Keratinocyte (primary cell): ENCODE measurements at regions not wholly inside any gene's neighbourhood (a gene's known extent, or its start where the extent isn't known, plus 50 kb on each side); places are given as distances from the start of the nearest gene placed in this dataset.
"Not testable (repeated sequence)": the region's sequence is repeated elsewhere in the genome, so short reads cannot be mapped to it uniquely, and the experiment has no call there.

Source experiments
- DNase-seq: peaks from one replicate; pipeline ENCODE4 v3.0.0-alpha.2; 2011; ENCODE audit warnings: low read depth, missing footprints, low spot score
- FAIRE-seq: peaks from 2 replicates; lab custom pipeline; 2011; peaks lifted over from hg19 to GRCh38; lab: Jason Lieb, UNC
- H2AFZ ChIP-seq: 2 replicates; pipeline ENCODE4 v1.6.0; 2012; ENCODE audit warnings: low read length, control low read depth, inconsistent platforms; ENCODE audit not compliant: control insufficient read depth
- H3K27ac ChIP-seq: 2 replicates; pipeline ENCODE4 v1.5.1; 2011; ENCODE audit warnings: low read length; ENCODE audit not compliant: control insufficient read depth, insufficient read depth
- H3K27me3 ChIP-seq: 3 replicates; pipeline ENCODE4 v1.6.0; 2011; ENCODE audit warnings: low read length; ENCODE audit not compliant: control insufficient read depth, insufficient read depth; ENCODE audit errors: extremely low read depth
- H3K36me3 ChIP-seq, 2 experiments: 2 replicates in 1 of 2; 3 replicates in 1 of 2; pipeline ENCODE4 v1.5.1; 2011; ENCODE audit warnings: low read length in 2 of 2, mild to moderate bottlenecking in 1 of 2; ENCODE audit not compliant: control insufficient read depth in 2 of 2, insufficient read depth in 2 of 2; ENCODE audit errors: extremely low read depth in 1 of 2
- H3K4me1 ChIP-seq: 3 replicates; pipeline ENCODE4 v1.5.1; 2011; ENCODE audit warnings: low read length; ENCODE audit not compliant: control insufficient read depth, insufficient read depth; ENCODE audit errors: extremely low read depth
- H3K4me2 ChIP-seq: 3 replicates; pipeline ENCODE4 v1.6.0; 2011; ENCODE audit warnings: low read depth, low read length; ENCODE audit not compliant: control insufficient read depth, insufficient read depth; ENCODE audit errors: extremely low read depth
- H3K4me3 ChIP-seq, 3 experiments: fragments of 200-600 bp in 1 of 3; sonication (generic) in 1 of 3; 2 replicates in 2 of 3; 3 replicates in 1 of 3; pipeline ENCODE4 v1.5.1; 2011 to 2016; ENCODE audit warnings: low read length in 3 of 3, mild to moderate bottlenecking in 3 of 3, control low read depth in 2 of 3, inconsistent platforms in 1 of 3, low read depth in 1 of 3, mixed read lengths in 1 of 3, mixed run types in 1 of 3, moderate library complexity in 1 of 3; ENCODE audit not compliant: control insufficient read depth in 2 of 3, insufficient read depth in 2 of 3; ENCODE audit errors: extremely low read depth in 1 of 3
- H3K79me2 ChIP-seq: 2 replicates; pipeline ENCODE4 v1.6.0; 2012; ENCODE audit warnings: low read length; ENCODE audit not compliant: control insufficient read depth, insufficient read depth
- H3K9ac ChIP-seq: 3 replicates; pipeline ENCODE4 v1.6.0; 2011; ENCODE audit warnings: low read length; ENCODE audit not compliant: control insufficient read depth, insufficient read depth; ENCODE audit errors: extremely low read depth
- H3K9me1 ChIP-seq: 3 replicates; pipeline ENCODE4 v1.6.0; 2011; ENCODE audit warnings: low read length; ENCODE audit not compliant: control insufficient read depth, insufficient read depth; ENCODE audit errors: extremely low read depth
- H3K9me3 ChIP-seq: 2 replicates; pipeline ENCODE4 v1.5.1; 2012; ENCODE audit warnings: low read depth, low read length; ENCODE audit not compliant: control insufficient read depth
- H4K20me1 ChIP-seq: 3 replicates; pipeline ENCODE4 v1.6.0; 2011; ENCODE audit warnings: low read length; ENCODE audit not compliant: control insufficient read depth, insufficient read depth; ENCODE audit errors: extremely low read depth
- dilution Hi-C: fragments of 300-500 bp; cut with MboI; formaldehyde crosslinking; loops from one replicate; pipeline ENCODE4 v1.7.0; 2020; ENCODE audit warnings: low sequenced_read_pairs; ENCODE audit not compliant: extremely low pct_ligation_motif_present

DNA sequence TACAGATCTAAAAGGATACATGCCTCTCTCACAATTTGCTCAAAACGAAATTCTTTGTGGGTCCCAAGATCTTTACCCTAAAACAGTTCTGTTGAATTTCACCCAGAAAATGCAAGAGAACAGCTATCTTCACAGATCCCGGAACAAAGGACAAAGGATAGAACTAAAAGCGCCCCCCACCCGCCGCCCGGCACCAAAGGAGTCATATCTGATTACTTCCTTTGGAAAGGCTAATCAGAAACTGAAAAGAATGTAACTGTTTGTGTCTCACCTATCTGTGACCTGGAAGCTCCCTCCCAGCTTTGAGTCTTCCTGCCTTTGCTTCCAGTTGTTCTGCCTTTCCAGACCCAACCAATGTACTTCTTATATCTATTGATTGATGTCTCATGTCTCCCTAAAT lies 247.9 kb upstream of the FAM240B start:
- H3K79me2 ChIP-seq, H3K9me3 ChIP-seq, H3K9ac ChIP-seq, H4K20me1 ChIP-seq, dilution Hi-C loops, H3K27me3 ChIP-seq, FAIRE-seq, H3K27ac ChIP-seq, H3K4me1 ChIP-seq, DNase-seq, H2AFZ ChIP-seq, H3K9me1 ChIP-seq, H3K36me3 ChIP-seq, H3K4me2 ChIP-seq, H3K4me3 ChIP-seq: not testable (repeated sequence)

DNA sequence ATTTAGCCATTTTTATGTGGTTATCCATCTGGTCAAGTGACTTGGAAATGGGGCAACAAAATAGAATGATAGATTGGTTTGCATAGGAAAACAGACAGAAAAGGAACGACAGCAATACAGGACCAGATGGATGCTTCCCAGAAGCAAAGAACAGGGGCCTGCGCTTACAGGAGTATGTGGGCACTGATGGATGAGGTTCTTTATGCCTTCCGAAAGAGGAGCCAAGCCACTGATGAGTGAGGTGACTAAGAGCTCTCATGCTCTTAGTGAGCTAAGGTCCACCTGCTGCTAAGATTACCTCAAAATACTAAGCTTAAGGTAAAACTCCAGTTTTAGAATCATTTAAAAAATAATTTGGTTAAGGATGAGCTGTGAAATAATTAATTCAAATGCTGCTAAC lies 247.4 kb upstream of the FAM240B start:
- H3K27ac ChIP-seq, FAIRE-seq, H3K4me2 ChIP-seq, H3K9me3 ChIP-seq, H2AFZ ChIP-seq, H3K27me3 ChIP-seq, H3K9me1 ChIP-seq, H3K36me3 ChIP-seq, DNase-seq, H3K4me3 ChIP-seq, H4K20me1 ChIP-seq, H3K9ac ChIP-seq, H3K79me2 ChIP-seq, H3K4me1 ChIP-seq, dilution Hi-C loops: not testable (repeated sequence)

DNA sequence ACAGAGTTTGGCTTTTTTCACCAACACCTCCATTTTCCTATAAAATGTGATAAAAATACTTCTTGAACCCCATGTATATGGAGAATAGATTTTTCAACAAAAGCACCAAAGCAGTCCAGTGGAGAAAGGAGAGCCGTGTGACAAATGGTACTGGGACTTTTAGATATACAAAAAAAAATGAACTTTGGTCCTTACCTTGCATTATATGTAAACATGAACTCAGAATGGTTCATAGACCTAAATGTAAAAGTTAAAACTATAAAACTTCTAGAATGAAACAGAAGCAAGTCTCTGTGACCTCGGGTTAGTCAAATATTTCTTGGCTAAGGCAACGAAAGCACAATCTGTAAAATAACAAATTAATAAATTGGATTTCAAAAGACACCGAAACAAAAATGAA lies 239.9 kb upstream of the FAM240B start:
- DNase-seq, H3K27me3 ChIP-seq, H3K27ac ChIP-seq, dilution Hi-C loops, FAIRE-seq, H3K4me3 ChIP-seq, H3K9ac ChIP-seq, H3K9me3 ChIP-seq, H3K4me1 ChIP-seq, H3K79me2 ChIP-seq, H3K9me1 ChIP-seq, H3K36me3 ChIP-seq, H2AFZ ChIP-seq, H3K4me2 ChIP-seq, H4K20me1 ChIP-seq: not testable (repeated sequence)

DNA sequence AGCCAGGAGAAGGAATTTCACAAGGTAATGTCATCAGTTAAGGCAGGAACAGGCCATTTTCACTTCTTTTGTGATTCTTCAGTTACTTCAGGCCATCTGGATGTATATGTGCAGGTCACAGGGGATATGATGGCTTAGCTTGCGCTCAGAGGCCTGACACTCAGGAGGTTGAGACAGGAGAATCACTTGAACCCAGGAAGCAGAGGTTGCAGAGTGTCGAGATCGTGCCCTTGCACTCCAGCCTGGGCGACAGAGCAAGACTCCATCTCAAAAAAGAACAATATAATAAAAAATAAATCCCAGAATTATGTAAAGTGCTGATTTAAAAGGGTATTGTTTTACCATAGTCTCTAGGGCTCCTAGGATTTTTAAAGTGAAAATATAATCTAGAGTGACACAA lies 235.9 kb upstream of the FAM240B start:
- DNase-seq, H3K9me1 ChIP-seq, H3K4me2 ChIP-seq, H3K9me3 ChIP-seq, H3K9ac ChIP-seq, H3K79me2 ChIP-seq, H3K4me3 ChIP-seq, FAIRE-seq, H3K36me3 ChIP-seq, H3K4me1 ChIP-seq, H4K20me1 ChIP-seq, H2AFZ ChIP-seq, H3K27me3 ChIP-seq, H3K27ac ChIP-seq, dilution Hi-C loops: not testable (repeated sequence)

DNA sequence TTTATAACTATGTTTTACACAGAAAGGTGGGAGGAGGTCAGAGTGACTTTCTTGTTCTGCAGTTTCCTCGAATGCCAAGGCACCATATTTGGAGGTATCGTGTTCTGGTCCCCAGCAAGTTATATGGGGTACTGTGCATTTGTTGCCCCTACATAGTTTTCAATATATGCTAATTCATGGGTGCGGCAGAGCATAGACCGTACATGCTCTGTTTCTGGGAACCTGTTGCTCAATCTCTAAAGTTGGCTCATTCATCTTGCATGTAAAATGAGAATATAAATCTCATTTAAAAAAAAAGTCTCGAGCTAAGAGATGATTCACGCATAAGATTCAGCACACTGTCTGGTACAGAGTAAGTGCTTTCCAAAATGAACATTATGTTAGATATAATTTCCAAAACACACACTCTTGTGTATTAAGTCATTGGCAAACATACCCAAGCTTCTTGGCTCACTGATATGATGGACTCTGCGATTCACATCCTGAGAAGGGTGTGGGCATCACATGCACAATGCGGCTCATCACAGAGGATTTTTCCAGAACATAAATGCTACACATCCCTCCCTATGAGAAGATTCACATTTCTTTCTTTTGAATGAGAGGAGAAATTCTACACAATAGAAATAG lies 232.9 kb upstream of the FAM240B start:
- H3K27ac ChIP-seq, H3K9me1 ChIP-seq, DNase-seq, dilution Hi-C loops, H3K4me3 ChIP-seq, FAIRE-seq, H3K9me3 ChIP-seq, H2AFZ ChIP-seq, H3K4me1 ChIP-seq, H3K27me3 ChIP-seq, H3K9ac ChIP-seq, H3K79me2 ChIP-seq, H3K36me3 ChIP-seq, H4K20me1 ChIP-seq, H3K4me2 ChIP-seq: not testable (repeated sequence)
